Activated CD4-positive, alpha-beta T cell treated with anti-CD3 and anti-CD28 coated beads, Interleukin-10, Interleukin-2, amounts not matched to agents 100 ng/mL and 50 ng/mL, durations not matched to agents 16 hours and 8 hours (primary cell): ENCODE measurements at regions not wholly inside any gene's neighbourhood (a gene's known extent, or its start where the extent isn't known, plus 50 kb on each side); places are given as distances from the start of the nearest gene placed in this dataset.
"Not testable (repeated sequence)": the region's sequence is repeated elsewhere in the genome, so short reads cannot be mapped to it uniquely, and the experiment has no call there.

Experiments used
- DNase-seq: peaks from one replicate; pipeline ENCODE4 v3.0.0-alpha.2; 2020

GRCh38 chr3:87867001-87867400 is 191.8 kb downstream of the CGGBP1 start:
- DNase-seq, result no peak

- no peak for DNase-seq
Observed at GRCh38 chr3:87856126-87856525, 202.7 kb downstream of the CGGBP1 start.

DNA sequence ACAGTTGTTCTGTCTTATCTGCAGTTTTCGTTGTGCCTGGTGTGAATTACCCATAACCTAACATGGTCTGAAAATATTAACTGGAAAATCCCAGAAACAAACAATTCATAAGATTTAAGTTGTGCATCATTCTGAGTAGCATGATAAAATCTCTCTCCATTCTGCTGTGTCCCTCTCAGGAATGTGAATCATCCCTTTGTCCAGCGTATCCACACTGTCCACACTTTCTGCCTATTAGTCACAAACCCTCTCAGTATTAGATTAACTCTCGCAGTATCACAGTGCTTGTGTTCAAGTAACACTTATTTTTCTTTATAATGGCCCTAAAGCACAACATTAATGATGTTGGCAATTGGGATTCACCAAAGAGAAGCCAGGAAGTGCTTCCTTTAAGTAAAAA is 203.2 kb downstream of the CGGBP1 start:
- no peak for DNase-seq

DNA sequence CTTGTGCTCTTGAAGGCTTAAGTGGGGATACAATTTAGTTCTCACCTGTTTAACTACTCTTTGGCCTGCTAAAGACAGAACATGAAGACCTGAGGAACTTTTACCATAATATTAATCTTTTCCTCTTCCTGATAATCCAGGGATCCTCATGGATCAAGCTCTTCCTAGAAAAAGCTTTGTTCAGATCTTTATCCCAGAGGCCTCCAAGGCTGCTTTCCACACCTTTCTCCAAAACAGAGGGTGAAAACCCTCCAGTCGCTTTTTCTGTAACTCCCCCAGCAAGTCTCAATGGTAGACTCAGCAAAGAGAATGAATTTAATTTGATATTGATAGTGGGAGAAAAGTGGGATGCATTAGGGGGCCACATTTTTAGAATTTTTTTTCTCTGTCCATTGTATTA is 203.6 kb downstream of the CGGBP1 start:
- DNase-seq, result no peak

GRCh38 chr3:87848003-87848402 is 210.8 kb downstream of the CGGBP1 start:
- DNase-seq, result no peak

DNA sequence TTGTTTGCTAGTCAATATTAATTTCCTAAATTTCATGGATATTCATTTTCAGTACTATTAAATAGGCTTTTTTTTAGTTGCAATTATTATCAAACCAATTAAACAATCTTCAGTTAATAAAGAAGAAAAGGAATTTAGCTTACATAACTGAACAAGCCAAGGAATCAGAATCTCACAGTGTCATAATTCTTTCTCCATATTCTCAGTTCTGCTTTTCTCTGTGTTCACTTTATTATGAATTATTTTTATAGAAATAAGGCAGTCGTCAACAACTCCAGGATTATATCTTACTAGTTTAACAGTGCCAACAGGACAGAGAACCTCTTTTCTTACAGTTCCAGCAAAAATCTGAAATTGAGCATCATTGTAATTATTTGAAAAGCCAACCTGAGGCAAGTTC is 221.7 kb downstream of the CGGBP1 start:
- no peak for DNase-seq

GRCh38 chr3:87836026-87836425 is 222.8 kb downstream of the CGGBP1 start:
- DNase-seq, result no peak

- no peak for DNase-seq
Observed at GRCh38 chr3:87835236-87835635, 223.6 kb downstream of the CGGBP1 start.

GRCh38 chr3:87834327-87834726 is 224.5 kb downstream of the CGGBP1 start:
- no peak for DNase-seq

- no peak for DNase-seq
Observed at GRCh38 chr3:87833039-87833377, 225.8 kb downstream of the CGGBP1 start.

DNA sequence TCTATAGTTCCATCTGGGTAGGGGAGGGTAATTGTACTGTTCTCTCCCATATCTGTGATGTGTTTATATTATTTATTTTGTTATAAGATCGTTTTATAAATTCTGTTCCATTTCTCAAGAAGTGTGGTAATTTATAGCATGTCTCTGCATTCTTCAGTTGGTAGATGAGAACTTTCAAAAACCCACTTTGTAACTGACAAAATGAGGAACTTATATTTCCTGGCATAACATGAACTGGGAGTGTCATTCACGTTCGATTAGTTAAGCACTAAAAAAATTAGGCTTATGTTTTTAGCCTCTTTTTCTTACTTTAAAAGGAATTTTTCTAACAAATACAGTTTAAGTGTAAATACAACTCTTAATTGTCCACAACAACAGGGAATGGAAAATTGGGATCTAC is 230.8 kb downstream of the CGGBP1 start:
- DNase-seq, result no peak

GRCh38 chr3:87822563-87822962 is 236.2 kb downstream of the CGGBP1 start:
- no peak for DNase-seq

GRCh38 chr3:87813503-87813902 is 245.3 kb downstream of the CGGBP1 start:
- not testable (repeated sequence) for DNase-seq

GRCh38 chr3:87811953-87812352 is 246.9 kb downstream of the CGGBP1 start:
- no peak for DNase-seq

DNA sequence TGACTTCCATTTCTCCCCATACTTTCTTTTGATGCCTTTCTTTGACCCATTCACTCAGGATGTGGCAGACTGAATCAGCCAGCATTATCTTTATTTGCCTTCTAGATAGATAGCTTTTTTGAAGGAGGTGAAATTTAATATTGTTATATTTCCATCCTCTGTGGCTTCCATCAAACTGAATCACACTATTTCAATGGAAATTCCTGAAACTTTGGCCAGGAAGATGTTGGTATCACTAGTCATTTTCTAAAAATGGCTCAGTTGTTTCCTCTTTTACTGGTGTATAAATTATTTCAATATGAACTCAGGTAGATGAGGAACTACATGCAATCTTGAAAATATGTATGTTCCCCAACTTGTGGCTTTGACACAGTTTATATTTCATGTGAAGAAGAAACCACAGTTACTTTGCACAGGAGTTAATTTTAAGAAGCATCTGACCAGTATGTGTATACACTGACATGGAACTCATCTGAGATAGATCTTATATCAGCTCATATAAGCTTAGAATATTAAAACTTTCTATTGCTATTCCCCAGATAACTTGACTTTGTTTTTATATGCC is 248.3 kb downstream of the CGGBP1 start:
- DNase-seq, result no peak

GRCh38 chr3:87805670-87806069 is 253.1 kb downstream of the CGGBP1 start:
- no peak for DNase-seq

- DNase-seq, result no peak
Observed at GRCh38 chr3:87801409-87801808, 257.4 kb downstream of the CGGBP1 start.

GRCh38 chr3:87800516-87800915 is 258.3 kb downstream of the CGGBP1 start:
- DNase-seq, result no peak

- DNase-seq, result no peak
Observed at GRCh38 chr3:87798567-87798947, 260.2 kb downstream of the CGGBP1 start.

DNA sequence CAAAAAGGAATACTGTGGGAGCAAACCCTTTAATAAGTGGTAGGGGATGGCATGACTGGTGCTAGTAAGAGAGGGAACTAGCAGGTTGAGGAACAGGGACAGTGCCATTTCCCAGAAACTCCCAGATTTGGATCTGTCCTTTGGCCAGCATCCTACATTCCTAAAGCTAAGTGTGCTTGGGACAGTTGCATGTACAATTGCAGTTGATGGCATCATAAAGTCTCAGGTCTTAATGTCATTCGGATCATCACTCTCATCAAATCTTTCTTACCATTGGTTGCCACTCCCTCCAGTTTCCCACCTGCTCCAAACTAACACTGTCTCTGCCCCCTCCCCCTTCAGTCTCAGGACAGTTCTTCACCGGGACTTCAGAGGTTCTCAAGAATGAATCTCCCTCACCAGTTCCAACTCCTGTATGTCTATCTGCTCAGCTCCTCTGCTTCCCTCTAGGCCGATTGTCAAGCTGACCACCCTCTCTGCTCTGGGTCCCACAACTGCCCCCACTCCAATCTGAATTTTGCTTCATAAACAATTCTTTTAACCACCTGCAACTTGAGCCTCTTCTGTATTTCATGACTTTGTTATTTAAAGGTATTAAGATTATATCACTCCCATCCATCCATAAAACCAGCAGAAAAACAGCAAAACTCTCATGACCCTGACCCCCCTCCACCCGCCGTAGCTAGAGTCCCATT is 260.8 kb downstream of the CGGBP1 start:
- no peak for DNase-seq

GRCh38 chr3:87796843-87797185 is 262.0 kb downstream of the CGGBP1 start:
- DNase-seq, result no peak

DNA sequence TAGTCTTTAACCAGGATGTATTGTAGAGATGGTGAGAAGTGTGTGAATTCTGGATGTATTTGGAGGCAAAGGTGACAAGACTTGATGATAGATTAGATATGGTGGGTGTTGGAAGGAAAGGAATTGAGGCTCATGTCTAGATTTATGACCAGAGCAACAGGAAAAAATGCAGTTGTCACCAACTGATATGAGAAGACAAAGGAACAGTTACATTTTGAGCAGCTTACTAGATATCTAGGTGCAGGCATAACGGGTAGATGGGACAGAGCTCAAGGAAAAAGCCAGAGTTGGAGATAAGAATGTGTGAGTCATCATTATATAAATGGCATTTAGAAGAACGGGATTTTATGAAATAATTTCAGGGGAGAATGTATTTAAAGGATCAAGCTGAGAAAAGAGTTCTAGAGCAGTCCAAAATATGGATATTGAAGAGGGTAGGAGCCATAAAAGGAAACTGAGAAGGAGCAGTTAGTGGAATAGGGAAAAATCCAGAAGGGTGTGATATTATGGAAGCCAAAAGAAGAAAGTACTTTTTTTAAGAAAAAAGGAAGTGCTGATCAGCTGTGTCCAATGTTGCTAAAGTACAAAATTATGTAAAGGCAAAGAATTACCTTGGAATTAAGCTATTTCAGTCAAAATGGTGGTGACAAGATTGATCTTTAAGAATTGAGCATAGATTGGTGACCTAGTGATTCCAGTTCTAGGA is 262.5 kb downstream of the CGGBP1 start:
- no peak for DNase-seq

GRCh38 chr3:87795701-87796100 is 263.1 kb downstream of the CGGBP1 start:
- no peak for DNase-seq

DNA sequence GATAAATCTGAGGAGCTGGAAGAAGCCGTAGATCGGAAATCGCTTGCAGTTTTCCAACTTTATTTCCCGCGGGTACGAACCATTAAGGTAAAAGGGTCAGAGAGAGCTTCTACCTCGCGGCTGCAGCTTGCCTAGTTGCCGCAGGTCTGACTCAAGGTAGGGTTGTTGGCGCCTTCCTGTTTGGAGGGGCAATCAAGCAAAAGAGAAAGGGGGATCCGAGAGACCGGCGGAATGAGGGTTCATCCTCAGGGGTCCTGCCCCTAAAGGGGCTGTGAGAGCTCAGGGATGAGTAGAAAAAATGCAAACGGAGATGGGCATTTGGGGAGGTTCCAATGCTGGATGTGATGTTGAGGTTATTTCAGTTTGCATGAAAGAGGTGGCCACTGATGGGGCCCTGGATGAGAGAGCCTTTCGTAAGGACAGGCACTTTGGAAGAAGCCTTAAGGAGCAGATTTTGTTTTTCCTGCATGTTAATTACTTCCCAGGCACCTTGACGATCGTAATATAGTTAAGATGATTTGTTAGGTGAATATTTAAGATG is 265.4 kb downstream of the CGGBP1 start:
- no peak for DNase-seq
